Osteoblast (primary cell): ENCODE measurements at regions not wholly inside any gene's neighbourhood (a gene's known extent, or its start where the extent isn't known, plus 50 kb on each side); places are given as distances from the start of the nearest gene placed in this dataset.

Source experiments
- DNase-seq: peaks from one replicate; pipeline ENCODE4 v3.0.0; 2011; ENCODE audit warnings: low spot score, mixed read lengths; ENCODE audit not compliant: insufficient read length; ENCODE audit errors: missing footprints
- H2AFZ ChIP-seq: 2 replicates; pipeline ENCODE4 v1.6.0; 2011; ENCODE audit warnings: mild to moderate bottlenecking, low read length
- H3K27ac ChIP-seq: 2 replicates; pipeline ENCODE4 v1.5.1; 2011; ENCODE audit warnings: mild to moderate bottlenecking, low read depth, low read length, moderate library complexity
- H3K27me3 ChIP-seq: 2 replicates; pipeline ENCODE4 v1.6.0; 2012; ENCODE audit warnings: mild to moderate bottlenecking, control low read depth, inconsistent platforms, low read length, moderate library complexity; ENCODE audit not compliant: insufficient read depth
- H3K36me3 ChIP-seq: 2 replicates; pipeline ENCODE4 v1.5.1; 2011; ENCODE audit warnings: mild to moderate bottlenecking, low read length, control low read depth, moderate library complexity; ENCODE audit not compliant: insufficient read depth
- H3K4me1 ChIP-seq: 2 replicates; pipeline ENCODE4 v1.5.1; 2011; ENCODE audit warnings: mild to moderate bottlenecking, low read length, control low read depth, moderate library complexity; ENCODE audit not compliant: insufficient read depth
- H3K4me2 ChIP-seq: 2 replicates; pipeline ENCODE4 v1.6.0; 2011; ENCODE audit warnings: mild to moderate bottlenecking, low read length; ENCODE audit not compliant: insufficient read depth
- H3K4me3 ChIP-seq: fragments of 200-600 bp; sonication (generic); 3 replicates; pipeline ENCODE4 v1.5.1; 2012; ENCODE audit warnings: mild to moderate bottlenecking, low read length, inconsistent platforms; ENCODE audit not compliant: insufficient read depth
- H3K79me2 ChIP-seq: 2 replicates; pipeline ENCODE4 v1.6.0; 2012; ENCODE audit warnings: mild to moderate bottlenecking, low read length, control low read depth, inconsistent platforms; ENCODE audit not compliant: insufficient read depth
- H3K9me3 ChIP-seq: 2 replicates; pipeline ENCODE4 v1.5.1; 2011; ENCODE audit warnings: low read depth, low read length, control low read depth
- H4K20me1 ChIP-seq: 2 replicates; pipeline ENCODE4 v1.6.0; 2012; ENCODE audit warnings: mild to moderate bottlenecking, low read length, control low read depth; ENCODE audit not compliant: insufficient read depth
- CTCF ChIP-seq: IDR thresholded peaks from 2 replicates; pipeline ENCODE4 v1.5.1; 2011; ENCODE audit warnings: mild to moderate bottlenecking, low read depth, low read length, moderate library complexity; ENCODE audit errors: extremely low read depth

DNA sequence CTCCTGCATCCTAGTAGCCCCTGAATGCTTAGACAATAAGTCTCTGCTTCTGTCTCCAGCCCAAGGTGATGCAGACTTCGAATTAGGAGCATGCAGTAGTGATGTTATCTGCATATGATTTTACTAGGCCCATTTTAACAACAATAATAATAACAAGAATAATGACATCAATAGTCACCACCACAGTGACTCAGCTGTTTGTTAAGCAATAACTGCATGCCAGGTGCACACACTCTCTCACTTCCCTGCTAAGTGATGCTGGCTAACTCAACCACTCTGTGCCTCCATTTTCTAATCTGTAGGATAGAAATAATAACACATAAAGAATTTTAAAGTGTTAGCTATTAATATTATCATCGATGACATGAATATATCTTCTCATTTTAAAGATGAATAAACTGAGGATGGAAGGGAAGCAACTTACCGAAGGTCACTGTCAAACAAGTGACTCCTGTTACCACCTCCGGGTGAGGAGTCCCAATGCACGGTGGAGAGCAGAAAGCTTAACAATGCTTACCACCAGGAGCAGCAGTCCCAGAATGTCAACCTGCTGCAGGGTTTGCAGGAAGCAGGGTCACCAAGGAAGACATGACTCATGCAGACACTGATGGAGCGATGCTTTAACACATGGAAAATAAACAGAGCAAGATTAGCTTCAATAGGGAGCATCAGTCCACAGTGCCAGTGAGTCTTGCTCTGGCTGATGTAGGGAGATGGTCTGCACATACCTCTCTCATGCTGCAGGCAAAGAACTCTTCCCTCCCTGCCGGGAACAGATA, 290.2 kb downstream of the SPATA17 start:
- Histone ChIP-seq H3K27ac (no peak overlapping the region), H3K4me2 (no peak overlapping the region), H3K79me2 (no peaks in the 10 kb centered on the region), H3K4me3 (no peak overlapping the region), H3K36me3 (no peaks in the 10 kb centered on the region), H3K27me3 (no peaks in the 10 kb centered on the region), H3K9me3 (no peaks in the 10 kb centered on the region), H3K4me1 (no peaks in the 10 kb centered on the region), H2AFZ (no peak overlapping the region), H4K20me1 (no peaks in the 10 kb centered on the region)
- DNase-seq, result peak; percentile 65
- TF ChIP-seq CTCF, result no peak

GRCh38 chr1:217924924-217925323, 293.8 kb downstream of the SPATA17 start:
- Histone ChIP-seq H3K4me3 (no peak overlapping the region), H3K4me1 (no peaks in the 10 kb centered on the region), H3K4me2 (no peak overlapping the region), H3K36me3 (no peaks in the 10 kb centered on the region), H3K9me3 (no peaks in the 10 kb centered on the region), H3K79me2 (no peaks in the 10 kb centered on the region), H3K27ac (no peak overlapping the region), H2AFZ (no peak overlapping the region), H3K27me3 (no peaks in the 10 kb centered on the region), H4K20me1 (no peaks in the 10 kb centered on the region)
- no peak for TF ChIP-seq CTCF
- DNase-seq, result no peak

DNA sequence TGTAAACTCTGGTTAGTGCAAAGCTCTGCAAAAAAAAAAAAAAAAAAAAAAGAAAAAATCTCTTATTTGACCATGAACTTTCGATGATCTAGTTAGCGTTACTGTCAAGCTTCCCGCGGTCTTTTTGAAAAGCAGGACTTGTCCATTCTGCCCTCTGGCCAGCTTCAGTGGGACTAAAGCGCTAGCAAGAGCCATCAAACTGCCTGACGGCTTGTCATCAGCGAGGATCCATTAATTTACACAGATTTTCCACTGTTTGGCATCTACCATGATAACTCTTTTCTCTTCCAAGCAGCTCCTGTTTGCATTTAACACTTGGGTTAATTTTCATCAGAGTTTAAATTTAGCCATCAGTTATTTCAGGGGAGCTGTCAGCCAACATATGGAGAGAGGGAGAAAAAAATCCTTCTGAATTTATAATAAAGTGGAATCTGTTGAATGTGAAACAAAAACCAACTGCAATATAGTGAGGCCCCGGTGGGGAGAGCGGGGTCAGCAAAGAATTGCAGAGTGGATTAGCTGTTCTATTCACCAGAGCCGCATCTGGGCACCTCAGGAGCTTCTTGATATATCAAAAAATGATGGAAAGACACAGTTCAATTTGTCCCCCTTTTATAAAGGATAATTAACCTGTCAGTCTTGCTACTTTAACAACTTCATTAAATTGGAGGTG, 298.2 kb downstream of the SPATA17 start:
- Histone ChIP-seq H3K4me2 (no peak overlapping the region), H3K4me3 (no peak overlapping the region), H3K9me3 (no peaks in the 10 kb centered on the region), H2AFZ (no peak overlapping the region), H4K20me1 (no peaks in the 10 kb centered on the region), H3K27ac (no peak overlapping the region), H3K4me1 (no peaks in the 10 kb centered on the region), H3K36me3 (no peaks in the 10 kb centered on the region), H3K79me2 (no peaks in the 10 kb centered on the region), H3K27me3 (no peaks in the 10 kb centered on the region)
- no peak for TF ChIP-seq CTCF
- DNase-seq, result no peak

DNA sequence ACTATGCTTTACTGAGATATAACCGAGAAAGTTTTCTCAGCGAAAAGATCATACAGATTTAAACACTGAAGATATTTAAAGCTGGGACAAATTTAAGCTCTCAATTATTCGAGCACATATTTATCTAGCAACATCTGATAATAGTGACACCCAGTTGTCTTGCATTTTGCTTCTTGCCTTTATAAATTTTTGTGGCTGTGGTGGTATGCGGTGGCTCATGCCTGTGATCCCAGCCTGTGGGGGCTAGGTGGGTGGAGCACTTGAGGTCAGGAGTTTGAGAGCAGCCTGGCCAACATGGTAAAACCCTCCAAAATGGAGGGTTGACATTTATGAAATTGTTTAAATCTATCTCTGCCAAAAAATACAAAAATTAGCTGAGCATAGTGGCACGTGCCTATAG, 312.2 kb downstream of the SPATA17 start:
- Histone ChIP-seq H3K79me2 (no peaks in the 10 kb centered on the region), H3K4me2 (no peak overlapping the region)
- DNase-seq, result no peak

More for the DNA sequence above, 312.2 kb downstream of the SPATA17 start:
- TF ChIP-seq CTCF, result no peak
- no peak overlapping the region for H3K27ac ChIP-seq
- H3K27me3 ChIP-seq, result no peaks in the 10 kb centered on the region
- H3K4me1 ChIP-seq, result no peaks in the 10 kb centered on the region
- H3K9me3 ChIP-seq, result no peaks in the 10 kb centered on the region
- H3K4me3 ChIP-seq, result no peak overlapping the region
- H2AFZ ChIP-seq, result no peak overlapping the region
- H4K20me1 ChIP-seq, result no peaks in the 10 kb centered on the region
- H3K36me3 ChIP-seq, result no peaks in the 10 kb centered on the region
